NCI-H524 (cell line): ENCODE measurements at regions not wholly inside any gene's neighbourhood (a gene's known extent, or its start where the extent isn't known, plus 50 kb on each side); places are given as distances from the start of the nearest gene placed in this dataset.

Source experiments
- DNase-seq, 2 experiments: peaks; one replicate each; lab custom pipeline; 2025; lab: John Stamatoyannopoulos, UW

DNA sequence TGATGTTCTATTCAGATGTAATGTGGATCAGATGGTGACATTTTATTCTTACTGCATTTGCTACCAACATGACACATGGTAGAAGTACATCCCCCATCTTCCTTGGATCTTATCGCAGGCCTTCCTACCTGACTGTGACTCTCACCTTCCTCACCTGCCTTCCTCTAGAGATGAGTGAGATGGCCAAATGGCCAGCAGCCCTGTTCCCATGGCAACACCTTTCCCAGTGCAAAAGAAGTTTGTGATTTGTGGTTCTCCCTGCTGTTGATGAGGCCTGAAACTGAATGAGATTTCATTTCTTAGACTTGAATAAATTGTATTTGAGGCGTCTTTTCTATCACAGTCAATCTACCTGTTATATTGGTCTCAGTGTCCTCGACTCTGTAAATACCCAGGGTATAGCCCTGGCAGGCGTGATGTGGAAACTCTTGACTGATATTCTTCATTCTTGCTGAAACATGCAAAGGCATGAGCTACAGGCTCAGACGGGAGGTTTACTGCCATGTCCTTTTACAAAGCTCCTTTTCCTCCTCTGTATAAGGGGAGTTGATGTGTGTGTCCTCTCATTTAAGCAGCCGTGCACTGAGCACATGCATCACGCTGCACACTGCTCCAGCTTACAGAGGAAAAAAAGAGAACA is 440.7 kb upstream of the AKR1E2 start:
- DNase-seq = no peak

- no peak for DNase-seq
Observed at GRCh38 chr10:4384245-4384644, 441.8 kb upstream of the AKR1E2 start.

DNA sequence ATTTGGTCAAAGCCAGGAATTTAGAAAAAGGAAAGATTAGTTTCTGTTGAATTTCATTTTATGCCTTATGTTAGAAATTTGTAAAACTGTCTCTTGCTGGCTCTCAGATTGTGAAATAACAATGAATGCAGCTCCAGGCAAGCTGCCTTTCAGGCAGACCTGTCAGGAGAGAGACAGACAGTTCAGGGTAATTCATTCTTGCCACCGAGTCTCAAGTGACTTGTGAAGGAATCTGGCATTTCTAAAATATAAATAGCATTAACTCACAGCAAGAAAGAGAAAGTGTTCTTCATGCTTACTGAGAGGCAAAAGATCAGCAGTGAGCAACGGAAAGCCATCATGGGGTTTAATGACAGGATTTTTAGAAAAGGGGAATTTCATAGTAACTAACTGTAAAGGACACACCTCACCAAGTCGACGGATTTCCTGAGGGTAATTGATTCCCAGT is 442.3 kb upstream of the AKR1E2 start:
- no peak for DNase-seq

DNA sequence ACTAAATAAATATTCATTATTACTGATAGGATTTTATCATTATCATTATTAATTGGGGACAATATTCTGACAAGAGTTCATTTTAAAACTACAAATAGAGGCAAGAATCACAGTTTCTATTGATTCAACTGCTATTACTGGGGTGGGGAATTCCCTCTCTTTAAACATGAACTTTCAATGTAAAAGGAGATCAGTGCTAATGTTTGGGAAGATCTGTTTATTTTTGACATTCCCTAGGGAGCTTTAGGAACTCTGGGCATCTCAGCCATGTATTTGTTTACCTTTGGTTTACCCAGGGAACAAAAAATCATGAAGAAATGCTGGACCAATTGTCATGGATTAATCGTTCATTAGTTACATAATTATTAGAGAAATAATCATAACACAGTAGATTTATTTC is 443.2 kb upstream of the AKR1E2 start:
- no peak for DNase-seq

DNA sequence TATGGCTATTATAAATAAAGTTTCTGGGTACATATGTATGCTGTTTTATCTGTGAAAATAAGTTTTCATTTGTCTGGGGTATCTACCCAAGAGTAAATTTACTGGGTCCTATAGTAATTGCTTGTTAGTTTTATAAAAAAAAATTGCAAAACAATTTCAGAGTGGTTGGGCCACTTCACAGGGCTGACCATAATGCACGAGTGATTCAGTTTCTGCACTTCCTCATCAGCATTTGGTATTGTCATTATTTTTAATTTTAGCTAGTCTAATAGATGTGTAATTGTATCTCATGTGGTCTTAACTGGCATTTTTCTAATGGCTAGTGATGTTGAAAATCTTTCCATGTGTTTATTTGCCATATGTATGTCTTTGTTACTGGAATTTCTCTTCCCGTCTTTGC is 452.4 kb upstream of the AKR1E2 start:
- no peak for DNase-seq

- DNase-seq = no peak
Observed at GRCh38 chr10:4373098-4373497, 452.9 kb upstream of the AKR1E2 start.

DNA sequence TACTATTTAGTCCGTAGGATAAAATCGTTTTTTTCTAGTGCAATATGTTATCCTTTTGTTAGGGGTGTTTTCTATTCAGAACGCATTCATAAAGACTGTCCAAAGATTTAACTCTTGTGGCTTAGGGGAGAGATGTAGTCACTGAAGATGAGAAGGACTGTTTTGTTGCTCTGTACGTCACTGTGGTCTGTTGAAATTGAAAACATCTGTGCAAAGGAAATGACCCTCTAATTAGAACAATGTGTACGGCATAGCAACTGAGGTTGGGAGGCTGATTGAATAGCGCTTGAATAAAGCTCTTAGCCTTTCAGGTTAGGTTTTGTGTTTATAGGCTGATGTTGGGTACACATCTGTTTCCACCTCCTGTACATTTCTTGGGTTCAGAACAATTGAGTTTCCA is 453.4 kb upstream of the AKR1E2 start:
- DNase-seq = no peak

DNA sequence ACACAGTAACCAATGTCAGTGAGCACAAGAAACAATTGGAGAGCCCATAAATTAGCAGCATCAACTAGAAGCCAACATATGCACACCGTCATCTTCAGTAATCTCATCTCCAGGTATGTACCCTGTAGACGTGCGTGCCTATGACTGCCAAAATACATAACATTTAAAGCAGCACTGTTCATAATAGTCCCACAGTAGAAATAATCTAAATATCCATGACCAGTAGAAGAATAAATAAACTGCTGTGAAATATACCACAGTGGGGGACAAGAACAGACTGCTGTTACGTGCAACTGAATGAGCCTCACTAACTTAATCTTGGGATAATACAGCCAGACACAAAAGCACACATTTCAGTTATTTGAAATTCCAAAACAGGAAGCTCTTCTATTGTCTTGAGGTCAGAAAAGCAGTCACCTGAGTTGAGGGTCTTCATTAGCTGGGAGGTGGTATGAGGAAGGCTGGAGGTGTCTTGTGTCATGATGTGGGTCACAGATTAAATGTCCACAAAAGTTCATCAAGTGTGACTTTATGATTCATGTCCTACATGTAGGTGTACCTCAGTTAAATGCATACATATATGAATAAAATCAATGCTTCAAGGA is 454.2 kb upstream of the AKR1E2 start:
- no peak for DNase-seq

DNA sequence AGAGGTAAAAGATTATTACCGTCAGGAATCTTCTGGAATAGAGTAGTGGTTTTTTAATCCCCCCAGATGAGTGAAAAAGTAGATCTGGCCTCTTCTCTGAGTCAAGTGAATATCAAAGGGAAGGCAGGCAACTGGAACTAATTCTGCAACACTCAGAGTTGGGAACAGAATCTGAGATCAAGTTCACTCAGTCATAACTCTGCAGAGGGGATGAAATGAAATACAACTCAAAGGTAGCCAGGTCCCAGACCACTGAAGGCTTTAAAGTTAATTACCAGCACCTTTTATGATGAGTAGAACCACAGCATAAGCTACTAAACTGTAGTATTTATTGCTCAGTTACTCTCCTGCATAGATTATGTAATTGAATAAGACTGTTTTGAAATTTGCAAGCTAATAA is 455.6 kb upstream of the AKR1E2 start:
- DNase-seq = no peak

- no peak for DNase-seq
Observed at GRCh38 chr10:4361581-4361980, 464.4 kb upstream of the AKR1E2 start.

- no peak for DNase-seq
Observed at GRCh38 chr10:4359003-4359402, 467.0 kb upstream of the AKR1E2 start.

- DNase-seq = no peak
Observed at GRCh38 chr10:4357911-4358310, 468.1 kb upstream of the AKR1E2 start.

DNA sequence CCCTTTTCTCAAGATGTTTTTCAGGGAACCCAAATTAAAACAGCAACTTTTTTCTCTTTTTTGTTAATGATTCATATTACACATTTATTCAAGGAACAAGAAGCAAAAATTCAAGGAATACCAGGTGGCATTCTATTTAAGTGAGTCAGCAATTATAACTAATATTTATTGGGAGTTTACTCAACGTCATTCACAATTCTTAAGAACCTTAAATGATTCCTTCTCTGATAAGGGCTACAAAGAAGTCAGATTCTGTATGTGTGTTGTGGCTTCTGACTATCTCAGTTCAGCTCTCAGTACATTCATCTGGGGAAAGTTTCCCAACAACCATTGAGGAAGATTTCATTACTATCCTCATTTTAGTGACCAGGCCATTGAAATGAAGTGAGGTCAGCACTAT is 470.7 kb upstream of the AKR1E2 start:
- no peak for DNase-seq

- no peak for DNase-seq
Observed at GRCh38 chr10:4354382-4354812, 471.6 kb upstream of the AKR1E2 start.

- no peak for DNase-seq
Observed at GRCh38 chr10:4353964-4354363, 472.0 kb upstream of the AKR1E2 start.

- DNase-seq = no peak
Observed at GRCh38 chr10:4353059-4353655, 472.9 kb upstream of the AKR1E2 start.

DNA sequence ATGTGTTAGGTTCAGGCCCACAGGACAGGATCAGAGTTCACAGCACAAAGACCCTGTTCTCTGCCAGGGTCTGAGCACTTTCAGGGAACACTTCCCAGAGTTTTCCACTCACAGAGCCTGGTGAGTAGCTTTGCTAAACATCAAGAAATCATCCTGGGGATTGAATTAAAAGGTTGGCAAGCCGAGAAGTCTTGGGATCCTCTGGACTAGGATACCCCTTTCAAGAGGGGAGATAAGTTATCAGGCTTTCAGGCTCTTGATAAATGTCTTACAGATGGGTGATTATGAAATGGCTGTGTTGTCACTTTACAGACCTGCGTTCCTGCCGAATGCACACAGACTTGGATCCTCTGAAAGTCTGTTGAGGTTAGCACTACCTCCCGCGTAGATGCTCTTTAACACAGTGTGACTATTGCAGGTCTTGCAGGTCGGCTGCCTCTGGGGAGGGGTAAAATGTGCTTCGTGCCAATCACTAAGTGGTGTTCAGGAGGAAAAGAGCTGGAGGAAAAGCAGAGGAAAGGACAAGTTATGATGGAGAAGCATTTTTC is 473.5 kb upstream of the AKR1E2 start:
- DNase-seq = no peak

DNA sequence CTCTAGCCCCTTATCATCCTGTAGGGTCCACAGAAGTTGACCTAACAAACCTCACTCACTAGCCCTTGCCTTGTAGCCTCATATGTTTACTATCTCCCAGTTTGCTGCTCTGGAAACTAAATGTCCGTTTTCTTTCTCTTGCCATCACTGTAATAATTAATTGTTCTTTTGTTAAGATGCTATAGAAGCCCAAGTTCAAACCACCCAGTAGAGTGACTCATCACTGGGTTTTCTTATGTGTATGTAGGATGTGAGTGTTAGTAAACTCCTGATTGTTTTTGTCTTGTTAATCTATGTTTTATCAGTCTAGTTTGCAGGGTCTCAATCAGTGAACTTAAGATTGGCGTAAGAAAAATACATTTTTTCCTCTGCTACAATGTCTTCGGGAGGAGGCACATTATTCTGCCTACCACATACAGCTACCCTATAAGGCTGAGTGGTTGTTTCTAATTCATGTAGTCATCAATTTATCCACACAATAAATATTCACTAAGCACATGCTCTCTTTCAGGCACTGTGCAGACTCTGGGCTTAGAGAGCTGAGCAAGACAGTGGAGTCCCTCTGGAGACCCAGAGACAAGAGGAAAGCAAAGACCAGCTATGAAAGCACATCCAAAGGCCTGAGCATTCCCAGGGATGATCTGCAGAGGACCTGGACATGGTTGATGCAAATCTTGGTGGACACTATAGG is 474.1 kb upstream of the AKR1E2 start:
- no peak for DNase-seq

DNA sequence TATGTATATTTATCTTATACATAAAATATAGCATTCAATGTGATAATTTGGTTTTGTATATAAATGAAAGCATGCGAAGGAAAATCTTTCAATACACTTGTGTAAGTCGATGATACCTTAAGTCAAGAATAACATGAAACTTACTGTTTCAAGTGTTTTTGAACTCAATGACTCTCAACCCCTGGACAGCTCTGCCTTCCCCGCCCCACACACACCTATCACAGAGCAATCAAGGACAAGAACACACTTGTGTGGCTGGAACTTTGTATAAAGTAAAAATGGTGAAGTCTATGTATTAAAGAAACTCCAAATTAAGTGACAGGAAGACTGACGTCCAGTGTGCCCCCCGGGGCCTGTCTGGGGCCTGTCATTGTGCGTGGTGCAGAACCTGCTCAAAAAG is 478.6 kb upstream of the AKR1E2 start:
- DNase-seq = no peak

- no peak for DNase-seq
Observed at GRCh38 chr10:4345877-4346646, 479.9 kb upstream of the AKR1E2 start.

- no peak for DNase-seq
Observed at GRCh38 chr10:4344492-4344994, 481.5 kb upstream of the AKR1E2 start.

DNA sequence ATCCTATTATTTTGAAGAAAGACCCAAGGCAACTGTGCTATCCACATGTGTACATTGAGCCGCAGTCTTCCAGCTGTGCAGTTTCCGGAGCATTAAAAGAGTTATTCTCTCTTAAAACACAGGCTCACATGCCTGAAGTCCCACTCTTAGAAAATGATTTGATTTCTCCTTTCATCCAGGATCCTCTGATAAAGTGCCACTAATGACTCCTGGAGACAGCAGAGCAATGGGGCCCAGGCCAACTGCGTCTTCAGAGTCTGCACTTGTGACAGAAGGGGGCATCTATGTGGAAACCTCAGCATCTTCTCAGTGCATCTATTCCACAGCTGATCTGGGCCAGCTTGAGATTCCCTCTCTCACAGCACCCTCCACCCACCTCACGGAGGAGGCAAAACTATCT is 482.1 kb upstream of the AKR1E2 start:
- DNase-seq = no peak
